KBM-7 (cell line): ENCODE measurements at regions not wholly inside any gene's neighbourhood (a gene's known extent, or its start where the extent isn't known, plus 50 kb on each side); places are given as distances from the start of the nearest gene placed in this dataset.
"Not testable (repeated sequence)": the region's sequence is repeated elsewhere in the genome, so short reads cannot be mapped to it uniquely, and the experiment has no call there.

Experiments
- DNase-seq: peaks from one replicate; pipeline ENCODE4 v3.0.0-alpha.2; 2015
- in situ Hi-C: fragments of 300-500 bp; cut with MboI; formaldehyde crosslinking; loops from 2 replicates; pipeline ENCODE4 v1.14.3; 2020; ENCODE audit warnings: low sequenced_read_pairs, low pct_unique_long_range_greater_than_20kb, mixed read lengths

DNA sequence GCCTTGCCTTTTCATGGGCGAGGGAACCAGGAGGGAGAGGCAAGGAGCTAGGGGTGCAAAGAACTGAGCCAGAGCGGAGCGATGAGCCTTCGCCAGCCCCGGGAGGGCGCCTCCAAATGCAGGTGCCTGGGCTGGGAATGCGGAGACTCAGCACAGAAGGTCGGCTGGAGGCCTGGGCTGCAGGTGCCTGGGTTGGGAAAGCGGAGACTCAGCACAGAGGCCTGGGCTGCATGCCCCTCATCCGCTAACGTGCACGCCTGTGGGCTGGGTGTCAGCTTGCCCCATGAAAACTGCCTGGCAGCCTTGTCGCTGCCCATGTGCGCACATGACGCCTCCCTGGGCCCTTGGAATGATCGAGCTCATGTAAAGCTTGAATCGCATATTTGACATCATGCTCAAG, 51.8 kb downstream of the POM121L12 start:
- in situ Hi-C loops = no loop called here
- DNase-seq = no peak

DNA sequence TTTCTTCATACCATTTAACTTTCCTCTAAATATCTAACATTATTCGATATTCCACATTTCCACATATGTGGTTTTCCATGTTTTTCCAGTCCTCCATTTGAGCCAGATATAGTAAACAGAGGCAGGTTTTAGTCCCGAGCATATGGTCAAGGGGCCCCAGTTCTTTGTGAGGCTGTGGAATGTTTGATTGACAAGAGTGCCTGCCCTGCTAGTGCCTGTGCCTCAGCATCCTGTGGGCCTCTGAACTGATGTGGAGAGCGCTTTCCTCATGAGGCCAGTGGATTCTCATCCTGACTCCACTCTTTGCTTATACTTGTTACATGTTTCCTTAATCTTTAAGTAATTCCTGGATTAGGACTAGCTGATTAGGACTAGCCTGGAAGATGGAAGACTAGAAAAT, 58.8 kb downstream of the POM121L12 start:
- in situ Hi-C loops = no loop called here
- DNase-seq = no peak

DNA sequence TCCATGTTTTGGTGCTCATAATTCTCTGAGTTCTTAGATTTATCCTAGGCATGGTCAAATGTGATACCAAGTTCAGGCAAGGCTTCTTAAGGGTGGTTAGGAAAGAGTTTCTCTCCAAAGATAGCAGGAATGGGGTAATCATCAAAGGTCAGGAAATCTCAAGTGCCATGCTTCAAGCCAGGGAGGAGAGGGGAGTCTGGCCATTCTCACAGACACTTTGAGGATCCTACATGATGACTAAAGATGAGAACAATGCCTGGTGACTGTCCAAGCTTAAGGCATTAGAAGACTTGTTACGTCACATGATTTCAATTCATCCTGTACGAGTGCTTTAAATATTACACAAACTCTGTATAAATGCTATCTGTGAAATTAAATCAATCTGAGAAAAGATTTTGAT, 59.4 kb downstream of the POM121L12 start:
- in situ Hi-C loops = no loop called here

DNA sequence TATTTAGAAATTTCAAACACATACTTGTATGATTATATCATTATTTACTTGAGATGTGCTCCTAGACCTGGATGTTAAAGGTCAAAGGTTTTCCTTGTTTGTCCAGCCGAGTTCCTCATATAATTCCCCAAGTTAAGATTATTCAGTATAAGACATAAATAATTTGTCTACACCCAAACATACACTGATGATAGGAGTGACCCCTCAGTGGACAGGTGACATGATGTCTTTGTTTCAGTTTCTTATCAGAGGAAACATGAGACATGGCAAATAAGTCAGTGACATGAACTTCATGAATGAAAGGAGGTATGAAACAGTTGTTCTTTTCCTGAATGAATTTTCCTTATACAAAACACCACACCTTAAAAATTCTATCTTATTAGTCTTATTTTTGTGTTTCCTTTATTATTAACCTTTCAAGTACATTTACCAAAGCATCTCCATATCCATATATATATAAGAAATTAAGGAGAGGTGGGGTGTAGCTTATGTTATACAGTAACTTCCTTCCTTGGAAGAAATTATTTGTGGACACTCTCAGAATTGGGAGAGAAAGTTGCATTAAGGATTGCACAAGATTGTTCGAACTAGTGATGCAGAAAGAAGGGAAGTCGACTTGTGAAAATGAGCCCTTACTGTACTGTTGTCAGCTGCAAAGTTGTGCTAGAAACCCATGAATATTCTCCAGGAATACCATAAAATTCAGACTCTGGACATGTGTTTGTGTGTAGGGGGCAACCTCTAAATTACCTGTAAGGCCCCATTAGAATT, 60.5 kb downstream of the POM121L12 start:
- in situ Hi-C loops = no loop called here
- DNase-seq = peak; percentile 0

More for the DNA sequence above, 59.4 kb downstream of the POM121L12 start:
- DNase-seq = no peak

DNA sequence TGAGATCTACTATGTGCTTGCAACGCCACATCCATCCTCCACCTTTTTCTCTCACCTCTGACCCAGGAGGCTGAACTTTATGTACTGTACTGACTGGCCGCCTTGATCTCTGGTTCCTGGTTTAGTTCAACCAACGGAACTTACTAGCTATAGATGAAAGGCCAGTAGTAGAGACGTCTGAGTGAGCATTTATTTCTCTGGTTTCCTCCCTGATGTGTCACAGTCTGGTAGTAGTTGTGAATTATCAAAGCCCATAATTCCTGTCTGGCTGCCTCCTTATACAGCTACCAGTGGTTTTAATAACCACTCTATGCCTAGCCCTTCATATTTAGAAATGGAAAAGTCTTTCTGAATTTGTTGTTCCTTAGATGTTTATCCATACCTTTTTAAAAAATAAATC, 64.7 kb downstream of the POM121L12 start:
- DNase-seq = no peak
- in situ Hi-C loops = no loop called here

DNA sequence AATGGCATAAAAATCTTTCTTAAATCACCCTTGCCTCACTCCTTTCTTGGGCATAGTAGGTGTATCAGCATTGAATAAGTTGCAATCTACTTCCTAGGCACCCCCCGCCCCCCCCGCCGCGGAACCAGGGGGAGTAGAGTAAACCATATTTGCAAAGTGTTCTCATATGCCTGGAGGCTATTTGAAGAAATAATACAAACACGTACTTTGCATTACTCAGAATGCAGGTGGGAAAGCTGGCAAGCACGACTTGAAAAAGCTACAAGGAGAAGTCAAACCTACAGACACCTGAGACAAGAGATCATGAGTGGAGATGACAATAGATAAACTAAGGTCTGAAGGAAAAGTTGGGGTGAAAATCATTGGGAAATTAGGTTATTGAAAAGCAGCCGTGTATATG, 65.6 kb downstream of the POM121L12 start:
- in situ Hi-C loops = no loop called here
- no peak for DNase-seq

DNA sequence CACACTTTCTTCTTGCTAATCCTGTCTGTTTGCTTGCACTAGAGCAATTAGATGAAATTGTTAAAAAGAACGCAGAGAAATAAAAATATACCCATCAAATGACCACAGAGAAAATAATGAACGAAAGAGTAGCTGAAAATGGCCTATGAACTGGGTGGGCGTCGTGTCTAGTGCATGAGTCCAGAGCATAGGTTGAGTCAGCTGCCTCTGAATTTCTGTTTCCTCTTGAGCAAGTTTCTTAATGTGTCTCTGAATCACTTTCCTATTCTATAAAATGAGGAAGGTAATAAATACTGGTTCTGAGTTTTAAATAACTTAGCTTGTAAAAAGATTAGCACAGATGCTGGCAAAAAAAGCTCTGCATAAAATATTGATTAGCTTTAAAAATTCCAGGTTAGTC, 75.0 kb downstream of the POM121L12 start:
- no peak for DNase-seq

DNA sequence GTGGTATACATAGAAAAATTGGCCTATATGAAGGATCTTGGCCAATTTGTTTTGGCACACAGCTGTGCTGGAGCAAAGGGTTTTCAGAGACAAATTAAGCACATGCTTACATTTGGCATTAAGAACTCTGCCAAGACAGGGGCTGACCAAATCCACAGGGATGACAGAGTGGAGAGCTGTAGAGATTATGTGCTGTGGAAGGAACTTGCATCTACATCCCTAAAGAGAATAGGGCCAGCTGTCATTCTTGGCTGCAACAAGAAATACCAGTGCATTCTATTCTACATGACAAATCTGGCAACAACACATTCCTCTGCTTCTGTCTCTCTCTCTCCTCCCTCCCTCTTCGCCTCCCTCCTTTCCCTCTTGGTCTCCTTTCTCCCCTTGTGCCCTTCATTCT, 75.6 kb downstream of the POM121L12 start:
- DNase-seq = no peak
- in situ Hi-C loops = no loop called here

More for the DNA sequence above, 75.0 kb downstream of the POM121L12 start:
- in situ Hi-C loops = no loop called here

DNA sequence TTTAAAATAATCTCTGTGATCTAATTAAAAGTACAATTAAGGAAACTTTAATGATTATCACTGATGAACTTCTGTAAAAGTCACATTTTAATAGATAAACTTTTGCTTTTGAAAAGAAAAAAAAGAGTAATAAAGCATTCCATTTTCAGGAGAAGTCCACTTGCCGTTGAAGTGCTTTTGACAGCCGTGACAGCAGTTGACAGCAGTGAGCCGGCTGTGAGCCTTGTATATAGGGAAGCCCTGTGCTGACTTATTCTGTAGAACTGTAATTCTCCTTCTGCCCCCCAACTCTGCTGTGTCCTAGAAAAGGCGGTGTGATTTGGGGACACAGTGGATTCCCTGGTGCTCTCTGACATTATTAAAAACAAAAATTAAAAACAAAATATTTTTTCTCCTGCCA, 78.0 kb downstream of the POM121L12 start:
- no peak for DNase-seq
- in situ Hi-C loops = no loop called here

DNA sequence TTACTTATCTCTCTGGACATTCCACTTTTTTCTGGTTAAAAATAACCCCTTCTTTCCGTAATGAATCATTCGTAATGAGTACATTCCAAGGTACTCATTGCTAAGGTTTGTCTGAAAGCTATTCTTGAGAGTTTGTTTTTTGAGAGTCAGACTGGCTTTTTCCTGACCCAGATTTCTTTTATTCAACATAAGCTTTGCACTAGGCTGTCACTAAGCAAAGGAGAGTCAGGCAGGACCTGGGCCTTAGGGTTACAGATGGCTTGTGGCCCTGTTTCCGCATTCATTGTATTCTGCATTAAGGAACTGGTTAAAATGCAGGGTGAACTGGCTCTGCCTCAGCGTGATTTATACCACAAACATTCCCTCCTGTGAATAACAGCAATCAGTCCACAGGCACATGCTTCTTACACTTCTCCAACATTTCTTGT, 84.1 kb downstream of the POM121L12 start:
- in situ Hi-C loops = no loop called here

DNA sequence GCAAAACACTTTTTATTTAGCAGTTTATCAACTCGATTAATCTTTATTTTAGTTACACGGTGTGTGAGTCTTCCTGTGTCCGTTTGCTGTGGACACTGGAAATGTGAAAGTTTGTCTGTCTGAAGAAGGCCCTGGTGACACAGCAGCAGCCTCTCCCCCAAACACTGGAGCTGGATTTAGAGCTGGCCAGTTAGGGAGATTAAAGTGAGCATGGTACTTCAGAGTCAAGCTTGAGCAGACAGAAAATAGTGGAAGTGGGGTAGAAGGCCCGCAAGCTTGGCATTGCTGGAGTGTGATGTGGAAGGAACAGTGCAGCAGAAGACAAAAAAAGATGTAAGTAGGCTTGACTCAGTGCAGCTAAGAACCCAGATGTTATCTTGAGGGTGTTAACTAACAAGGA, 85.9 kb downstream of the POM121L12 start:
- no peak for DNase-seq
- in situ Hi-C loops = no loop called here

More for the DNA sequence above, 84.1 kb downstream of the POM121L12 start:
- DNase-seq = no peak

DNA sequence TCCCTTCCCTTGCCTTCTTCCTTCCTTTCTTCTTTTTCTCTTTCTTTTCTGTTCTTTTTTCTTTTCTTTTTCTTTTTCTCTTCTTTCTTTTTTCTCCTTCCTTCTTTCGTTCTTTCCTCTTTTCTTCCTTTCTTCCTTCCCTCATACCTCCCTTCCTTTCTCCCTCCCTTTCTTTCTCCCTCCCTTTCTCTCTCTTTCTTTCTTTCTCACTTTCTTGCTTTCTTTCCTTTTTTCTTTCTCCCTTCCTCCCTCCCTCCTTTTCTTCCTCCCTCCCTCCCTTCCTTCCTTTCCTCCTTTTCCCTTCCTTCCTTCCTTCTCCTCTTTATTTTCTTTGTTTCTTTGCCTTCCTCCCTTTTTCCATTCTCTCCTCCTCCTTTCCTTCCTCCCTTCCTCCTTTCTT, 96.3 kb downstream of the POM121L12 start:
- in situ Hi-C loops = no loop called here
- no peak for DNase-seq

DNA sequence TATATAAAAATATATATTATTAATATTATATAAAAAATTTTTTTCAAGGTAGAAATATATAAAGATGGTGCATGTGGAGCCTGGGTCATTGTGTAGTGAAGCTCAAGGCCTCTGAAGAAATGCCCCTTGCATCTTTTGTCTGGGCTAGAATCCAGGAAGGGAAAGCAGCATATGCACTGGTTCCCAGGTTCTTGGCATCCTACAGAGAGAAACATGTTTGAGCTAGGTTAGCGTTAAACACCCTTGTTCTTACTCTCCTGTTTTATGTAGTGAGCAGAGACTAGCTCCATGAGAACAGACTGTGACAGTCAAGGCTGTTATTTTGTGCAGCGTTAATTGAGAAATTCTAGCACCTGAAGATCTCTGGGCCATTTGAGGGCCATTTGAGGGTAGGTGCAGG, 116.1 kb downstream of the POM121L12 start:
- in situ Hi-C loops = no loop called here

DNA sequence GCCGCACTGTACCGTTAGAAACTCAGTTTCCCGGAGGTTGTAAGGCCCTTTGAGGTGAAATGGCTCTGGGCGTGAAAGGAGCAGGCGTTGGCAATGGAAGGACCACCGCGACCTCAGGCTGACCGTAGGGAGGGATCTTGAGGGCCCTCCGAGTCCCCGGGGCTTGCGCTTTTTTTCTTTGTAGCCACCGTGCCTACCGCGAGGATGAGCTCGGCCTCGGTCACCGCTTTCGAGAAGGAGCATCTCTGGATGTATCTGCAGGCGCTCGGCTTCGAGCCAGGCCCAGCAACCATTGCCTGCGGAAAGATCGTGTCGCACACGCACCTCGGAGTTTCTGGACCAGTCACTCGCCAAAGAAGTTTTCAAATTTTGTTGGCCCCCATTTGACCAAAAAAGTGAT, 151.8 kb downstream of the POM121L12 start:
- DNase-seq, in situ Hi-C loops: not testable (repeated sequence)

More for the DNA sequence above, 116.1 kb downstream of the POM121L12 start:
- DNase-seq = no peak

DNA sequence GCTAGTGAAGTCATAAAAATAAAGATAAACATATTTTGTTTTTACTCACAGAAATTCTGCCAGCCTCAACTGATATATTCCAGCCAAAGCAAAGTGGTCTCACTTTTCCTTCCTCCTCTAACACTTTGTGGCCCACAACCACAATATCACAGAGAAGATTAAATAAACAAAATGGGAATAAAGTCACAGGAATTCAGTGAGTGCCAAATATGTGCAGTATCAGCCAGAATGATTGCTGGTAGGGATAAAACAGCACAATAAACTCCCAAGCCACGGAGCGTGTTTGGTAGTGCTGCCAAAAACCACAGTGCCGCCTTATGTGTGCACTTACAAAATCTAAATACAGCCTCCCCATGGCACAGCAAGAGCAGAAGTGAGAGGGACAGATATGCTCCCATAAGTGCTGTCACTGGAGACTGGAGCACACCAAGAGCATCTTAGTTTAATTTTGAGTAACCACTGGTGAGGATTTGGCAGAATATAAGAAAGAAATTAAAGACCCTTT, 155.8 kb downstream of the POM121L12 start:
- DNase-seq = no peak
- in situ Hi-C loops = no loop called here

DNA sequence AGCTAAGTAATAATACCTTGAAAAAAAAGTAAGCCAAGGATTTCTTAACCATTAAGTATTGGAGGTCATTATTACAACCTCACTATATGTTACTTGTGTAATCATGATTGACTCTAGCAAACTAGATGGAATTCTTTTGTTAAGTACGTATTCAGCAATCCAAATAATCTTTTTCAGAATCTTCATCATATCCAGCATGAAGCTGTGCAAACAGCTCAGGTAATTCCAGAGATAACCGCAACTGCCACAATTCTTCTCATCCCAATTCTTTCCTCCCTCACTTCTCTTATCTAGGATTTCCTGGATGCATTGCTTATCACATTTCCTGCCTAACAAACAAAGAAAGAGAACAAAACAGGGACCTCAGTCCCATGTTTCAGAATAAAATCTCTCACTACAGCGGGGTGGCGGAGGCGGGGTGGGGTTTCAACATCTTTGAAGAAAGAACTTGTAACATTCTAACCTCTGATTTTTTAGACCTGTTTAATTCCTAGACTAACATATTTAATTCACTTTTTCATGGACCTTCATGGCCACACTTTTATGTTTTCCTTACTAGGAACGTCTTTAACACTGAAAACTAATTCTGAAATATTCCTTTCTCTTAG, 156.5 kb downstream of the POM121L12 start:
- in situ Hi-C loops = no loop called here
- no peak for DNase-seq

DNA sequence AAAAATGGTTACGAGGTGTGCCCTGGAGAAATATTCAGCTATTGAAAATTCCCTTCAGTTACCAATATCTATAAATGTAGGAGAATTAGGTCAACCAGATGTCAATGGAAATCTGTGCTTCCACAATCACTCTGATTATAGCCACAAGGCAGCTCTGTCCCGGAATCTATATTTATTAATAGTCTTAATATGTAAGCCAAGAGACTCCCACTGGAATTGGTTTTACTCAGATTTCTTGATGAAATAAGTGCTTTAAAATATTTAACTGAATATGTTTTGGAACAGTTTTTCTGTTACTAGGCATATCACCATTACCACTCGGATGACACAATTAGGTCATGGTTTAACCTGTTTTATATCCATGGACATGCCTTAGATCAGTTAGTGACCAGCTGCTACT, 169.6 kb downstream of the POM121L12 start:
- in situ Hi-C loops = no loop called here
- DNase-seq = no peak

DNA sequence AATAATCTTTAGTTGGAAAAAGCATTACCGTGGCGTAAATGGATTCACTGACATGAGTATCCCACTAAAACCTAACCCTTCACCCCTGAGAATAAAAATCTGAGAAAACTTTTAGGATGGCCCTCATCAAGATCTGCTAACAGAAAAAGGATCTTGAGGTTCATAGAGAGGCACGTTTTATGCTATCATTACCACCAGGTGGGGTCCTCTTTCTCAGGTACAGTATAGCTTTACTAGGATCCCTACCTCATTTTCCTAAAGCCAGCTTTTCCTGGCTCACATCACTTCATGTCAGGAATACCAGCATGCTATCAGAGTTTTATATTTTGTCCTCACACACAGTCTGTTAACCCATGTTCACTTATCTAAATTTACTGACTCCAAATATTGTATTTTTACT, 173.7 kb downstream of the POM121L12 start:
- in situ Hi-C loops = no loop called here
- DNase-seq = no peak

DNA sequence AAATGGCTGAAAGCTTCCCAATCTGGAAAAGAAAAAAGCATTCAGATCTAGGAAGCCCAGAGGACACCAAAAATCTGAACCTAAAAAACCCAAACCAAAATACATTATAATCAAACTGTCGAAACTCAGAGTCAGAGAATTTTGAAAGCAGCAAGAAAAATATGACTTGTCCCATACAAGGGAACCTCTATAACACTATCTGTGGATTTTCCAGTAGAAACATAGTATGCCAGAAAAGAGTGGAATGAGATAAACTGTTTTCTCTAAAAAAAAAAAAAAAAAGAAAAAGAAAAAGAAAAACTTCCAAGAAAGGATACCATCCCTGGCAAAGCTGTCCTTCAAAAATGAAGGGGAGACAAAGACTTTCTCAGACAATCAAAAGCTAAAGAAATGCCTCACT, 179.0 kb downstream of the POM121L12 start:
- DNase-seq = no peak
- in situ Hi-C loops = no loop called here

DNA sequence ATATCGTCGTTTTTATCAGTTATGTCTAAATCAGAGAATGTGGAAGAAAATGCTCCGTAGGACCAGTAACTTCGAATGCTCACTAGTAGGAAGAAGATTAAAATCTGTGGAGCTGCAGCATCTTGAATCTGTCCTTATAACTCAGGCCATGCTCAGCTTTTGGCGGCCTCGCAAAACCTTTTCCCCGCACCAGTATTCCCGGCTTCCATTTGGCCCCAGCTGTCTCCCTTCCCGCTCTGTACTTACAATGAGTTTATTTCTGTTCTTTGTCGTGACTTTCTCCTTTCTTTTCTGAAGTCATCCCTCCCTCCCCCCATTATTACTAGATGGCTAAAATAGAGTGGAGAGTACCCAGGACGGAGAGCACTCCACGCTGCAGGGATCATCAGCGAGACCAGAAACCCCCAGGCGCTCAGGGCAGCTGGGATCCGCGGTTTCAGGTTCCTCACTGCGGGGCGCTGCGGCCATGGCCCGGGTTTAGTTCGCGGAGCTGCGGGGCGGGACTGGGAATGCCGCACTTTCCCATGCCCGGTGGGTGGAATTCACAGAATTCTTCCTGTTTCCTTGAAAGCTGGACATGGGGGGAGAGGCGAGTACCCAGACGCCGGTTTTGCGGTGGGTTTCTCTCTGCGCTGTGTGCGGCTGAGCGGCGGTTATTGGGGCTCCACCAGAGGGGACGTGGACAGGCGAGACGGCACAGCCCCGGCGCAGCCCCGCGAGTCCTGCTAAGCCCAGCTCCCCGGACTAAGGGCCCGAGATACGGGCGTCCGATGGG, 183.5 kb downstream of the POM121L12 start:
- in situ Hi-C loops = no loop called here
- DNase-seq = no peak
